Peyer's patch (tissue), 4 donors: ENCODE measurements at regions not wholly inside any gene's neighbourhood (a gene's known extent, or its start where the extent isn't known, plus 50 kb on each side); places are given as distances from the start of the nearest gene placed in this dataset.
"Not testable (repeated sequence)": the region's sequence is repeated elsewhere in the genome, so short reads cannot be mapped to it uniquely, and the experiment has no call there.

Source experiments
- DNase-seq, 3 donors: peaks; one replicate each; pipeline ENCODE4 v3.0.0-alpha.2; 2017 to 2019
- H3K27ac ChIP-seq, 4 donors: fragments of 200-600 bp; sonication (generic); one replicate each; pipeline ENCODE4 v1.5.1; 2016 to 2019
- H3K27me3 ChIP-seq, 2 donors: fragments of 200-600 bp; sonication (generic); one replicate each; pipeline ENCODE4 v1.5.1; 2019
- H3K36me3 ChIP-seq, 3 donors: fragments of 200-600 bp; sonication (generic); one replicate each; pipeline ENCODE4 v1.5.1; 2016 to 2019
- H3K4me1 ChIP-seq, 4 donors: fragments of 200-600 bp; sonication (generic); one replicate each; pipeline ENCODE4 v1.5.1; 2016 to 2019
- H3K4me3 ChIP-seq, 4 donors: fragments of 200-600 bp; sonication (generic); 1 replicate in 3 of 4; 2 replicates in 1 of 4; pipeline ENCODE4 v1.5.1; 2016 to 2019; ENCODE audit warnings: mild to moderate bottlenecking in 1 of 4
- H3K9me3 ChIP-seq, 4 donors: fragments of 200-600 bp; sonication (generic); one replicate each; pipeline ENCODE4 v1.5.1; 2016 to 2019; ENCODE audit warnings: mild to moderate bottlenecking in 1 of 4
- CTCF ChIP-seq, 6 experiments: fragments of 450-650 bp in 4 of 6; fragments of 200-600 bp in 2 of 6; sonication (generic) in 1 of 6; IDR thresholded peaks; one replicate each; pipeline ENCODE4 v1.5.1; 2017 to 2019; ENCODE audit warnings: antibody characterized with exemption in 6 of 6, mild to moderate bottlenecking in 3 of 6, moderate library complexity in 1 of 6
- POLR2A ChIP-seq, 2 donors: fragments of 450-650 bp; IDR thresholded peaks; one replicate each; pipeline ENCODE4 v1.5.1; 2017; ENCODE audit warnings: antibody characterized with exemption in 2 of 2, mild to moderate bottlenecking in 2 of 2, moderate library complexity in 2 of 2

- H3K4me3 ChIP-seq = no peak overlapping the region
- DNase-seq = no peak
- TF ChIP-seq CTCF (IDR thresholded peaks at IDR 0.05) (no peak), POLR2A (IDR thresholded peaks at IDR 0.05) (no peak)
- no peaks in the 10 kb centered on the region for H3K27me3 ChIP-seq
- H3K4me1 ChIP-seq = no peaks in the 10 kb centered on the region
- H3K9me3 ChIP-seq = no peaks in the 10 kb centered on the region
- H3K36me3 ChIP-seq = no peaks in the 10 kb centered on the region
- no peak overlapping the region for H3K27ac ChIP-seq
These were observed 980.0 kb downstream of the DNAJB9 start for GRCh38 chr7:109549471-109550193.

- Histone ChIP-seq H3K36me3 (no peaks in the 10 kb centered on the region), H3K4me3 (no peak overlapping the region), H3K9me3 (no peaks in the 10 kb centered on the region), H3K27me3 (no peaks in the 10 kb centered on the region), H3K4me1 (no peaks in the 10 kb centered on the region), H3K27ac (no peak overlapping the region)
- TF ChIP-seq POLR2A (IDR thresholded peaks at IDR 0.05) = no peak
- no peak for TF ChIP-seq CTCF (IDR thresholded peaks at IDR 0.05)
- no peak for DNase-seq
These were observed 982.3 kb downstream of the DNAJB9 start for GRCh38 chr7:109552017-109552416.

- Histone ChIP-seq H3K36me3 (no peaks in the 10 kb centered on the region), H3K9me3 (no peaks in the 10 kb centered on the region), H3K27me3 (no peaks in the 10 kb centered on the region), H3K27ac (no peak overlapping the region), H3K4me1 (no peaks in the 10 kb centered on the region), H3K4me3 (no peak overlapping the region)
- no peak for DNase-seq
- TF ChIP-seq CTCF (IDR thresholded peaks at IDR 0.05) (no peak), POLR2A (IDR thresholded peaks at IDR 0.05) (no peak)
These were observed 1007.6 kb downstream of the DNAJB9 start for GRCh38 chr7:109577265-109577664.

GRCh38 chr7:109579901-109580300, 1010.2 kb downstream of the DNAJB9 start:
- no peaks in the 10 kb centered on the region for H3K27me3 ChIP-seq
- H3K9me3 ChIP-seq = peaks cover 0 to 4% (median 0%) of the 10 kb centered on the region in 4 donors
- H3K4me3 ChIP-seq = no peak overlapping the region
- TF ChIP-seq CTCF (IDR thresholded peaks at IDR 0.05) = no peak
- no peak for TF ChIP-seq POLR2A (IDR thresholded peaks at IDR 0.05)
- no peaks in the 10 kb centered on the region for H3K36me3 ChIP-seq
- no peaks in the 10 kb centered on the region for H3K4me1 ChIP-seq
- no peak for DNase-seq
- H3K27ac ChIP-seq = no peak overlapping the region

- Histone ChIP-seq H3K9me3 (peaks cover 0 to 4% (median 0%) of the 10 kb centered on the region in 4 donors), H3K4me3 (no peak overlapping the region), H3K4me1 (no peaks in the 10 kb centered on the region), H3K27ac (no peak overlapping the region), H3K27me3 (no peaks in the 10 kb centered on the region), H3K36me3 (no peaks in the 10 kb centered on the region)
- DNase-seq = no peak
- no peak for TF ChIP-seq POLR2A (IDR thresholded peaks at IDR 0.05)
- no peak for TF ChIP-seq CTCF (IDR thresholded peaks at IDR 0.05)
These were observed 1012.5 kb downstream of the DNAJB9 start for GRCh38 chr7:109582211-109582610.

GRCh38 chr7:109596948-109597347, 1027.3 kb downstream of the DNAJB9 start:
- not testable (repeated sequence) for H3K27me3 ChIP-seq, H3K4me1 ChIP-seq, H3K9me3 ChIP-seq, H3K27ac ChIP-seq, H3K36me3 ChIP-seq, DNase-seq, H3K4me3 ChIP-seq
